ENCODE measurements at regions not wholly inside any gene's neighbourhood (a gene's known extent, or its start where the extent isn't known, plus 50 kb on each side); places are given as distances from the start of the nearest gene placed in this dataset.

DNA sequence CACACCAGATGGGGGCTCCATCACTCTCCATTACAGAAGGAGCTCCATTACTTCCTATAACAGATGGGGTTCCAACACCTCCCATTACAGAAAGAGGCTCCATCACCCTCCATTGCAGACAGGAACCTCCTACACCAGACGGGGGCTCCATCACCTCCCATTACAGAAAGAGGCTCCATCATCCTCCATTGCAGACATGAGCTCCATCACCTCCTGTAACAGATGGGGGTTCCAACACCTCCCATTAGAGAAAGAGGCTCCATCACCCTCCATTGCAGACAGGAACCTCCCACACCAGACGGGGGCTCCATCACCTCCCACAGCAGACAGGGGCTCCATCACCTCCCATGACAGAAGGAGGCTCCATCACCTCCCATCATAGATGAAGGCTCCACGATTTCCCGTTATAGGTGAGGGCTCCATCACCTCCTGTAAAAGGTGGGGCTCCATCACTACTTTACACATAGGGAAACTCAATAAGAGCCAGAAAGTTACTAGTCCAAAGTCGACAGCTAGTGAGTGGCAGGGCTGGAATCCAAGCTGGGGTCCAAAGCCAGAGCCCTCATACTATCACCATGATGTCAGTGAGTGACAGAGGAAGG is 224.8 kb downstream of the RBFOX3 start:
- no peak overlapping the region for H2BK12ac ChIP-seq (ENCODE audit: insufficient read length, low read depth, low read length)
- no peak overlapping the region for H3K4me2 ChIP-seq (ENCODE audit: insufficient read depth, insufficient read length, low read length)
- H3K79me2 ChIP-seq (ENCODE audit: insufficient read depth, low read length) = peaks cover 2% of the 10 kb centered on the region; the same call in 1 of the 2 replicates
- H3K18ac ChIP-seq (ENCODE audit: insufficient read length, low read depth, low read length) = no peak overlapping the region
- H3K9me3 ChIP-seq (ENCODE audit: control insufficient read depth, low read depth, low read length) = no peaks in the 10 kb centered on the region
- H2AFZ ChIP-seq (ENCODE audit: low read length) = no peak overlapping the region
- peaks cover 4% of the 10 kb centered on the region; the same call in 1 of the 2 replicates for H3K4me1 ChIP-seq (ENCODE audit: insufficient read depth, low read length)
- no peak overlapping the region for H3K14ac ChIP-seq (ENCODE audit: insufficient read depth, low read length)
- no peak overlapping the region for H4K91ac ChIP-seq (ENCODE audit: insufficient read length, low read depth, low read length)
- peaks cover 4% of the 10 kb centered on the region for H4K20me1 ChIP-seq (ENCODE audit: control insufficient read depth, insufficient read depth, insufficient read length)
- no peak overlapping the region for H4K5ac ChIP-seq (ENCODE audit: insufficient read length, low read depth, low read length)
- Mint-ChIP-seq H3K4me3 (no peak overlapping the region), H3K4me1 (no peaks in the 10 kb centered on the region), H3K9me3 (no peaks in the 10 kb centered on the region), H3K36me3 (ENCODE audit: insufficient read depth in 1 of 3, low read depth in 3 of 3) (no peaks in the 10 kb centered on the region), H3K27ac (no peak overlapping the region), H3K27me3 (ENCODE audit: low read depth) (peaks cover 27% of the 10 kb centered on the region)
- H2AK5ac ChIP-seq (ENCODE audit: insufficient read length, low read length) = no peak overlapping the region
- H3K56ac ChIP-seq (ENCODE audit: insufficient read length, low read depth, low read length) = no peak overlapping the region
- H3K23ac ChIP-seq (ENCODE audit: insufficient read length, low read depth, low read length) = no peak overlapping the region
- TF ChIP-seq, protein P1, sequence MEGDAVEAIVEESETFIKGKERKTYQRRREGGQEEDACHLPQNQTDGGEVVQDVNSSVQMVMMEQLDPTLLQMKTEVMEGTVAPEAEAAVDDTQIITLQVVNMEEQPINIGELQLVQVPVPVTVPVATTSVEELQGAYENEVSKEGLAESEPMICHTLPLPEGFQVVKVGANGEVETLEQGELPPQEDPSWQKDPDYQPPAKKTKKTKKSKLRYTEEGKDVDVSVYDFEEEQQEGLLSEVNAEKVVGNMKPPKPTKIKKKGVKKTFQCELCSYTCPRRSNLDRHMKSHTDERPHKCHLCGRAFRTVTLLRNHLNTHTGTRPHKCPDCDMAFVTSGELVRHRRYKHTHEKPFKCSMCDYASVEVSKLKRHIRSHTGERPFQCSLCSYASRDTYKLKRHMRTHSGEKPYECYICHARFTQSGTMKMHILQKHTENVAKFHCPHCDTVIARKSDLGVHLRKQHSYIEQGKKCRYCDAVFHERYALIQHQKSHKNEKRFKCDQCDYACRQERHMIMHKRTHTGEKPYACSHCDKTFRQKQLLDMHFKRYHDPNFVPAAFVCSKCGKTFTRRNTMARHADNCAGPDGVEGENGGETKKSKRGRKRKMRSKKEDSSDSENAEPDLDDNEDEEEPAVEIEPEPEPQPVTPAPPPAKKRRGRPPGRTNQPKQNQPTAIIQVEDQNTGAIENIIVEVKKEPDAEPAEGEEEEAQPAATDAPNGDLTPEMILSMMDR (conservative IDR thresholded peaks at IDR 0.05) = no peak
- H2BK20ac ChIP-seq (ENCODE audit: low read depth, low read length, poor library complexity, severe bottlenecking) = no peak overlapping the region
- no CpG with 5 or more reads among the region's 5 CpGs for WGBS (ENCODE audit: extremely low coverage, insufficient read length, low lambda C conversion rate)
- no peak overlapping the region for H2BK15ac ChIP-seq (ENCODE audit: low read depth, low read length)
- H2BK5ac ChIP-seq (ENCODE audit: insufficient read length, low read length) = no peak overlapping the region
- no peak overlapping the region for H3T11ph ChIP-seq (ENCODE audit: low read length)
- DNase-seq = no peak
- H4K8ac ChIP-seq (replicated peaks; ENCODE audit: insufficient read length, low read depth, low read length) = no peak overlapping the region
- no peaks in the 10 kb centered on the region for H3K27me3 ChIP-seq (ENCODE audit: insufficient read depth, low read length)
- H3K9ac ChIP-seq (ENCODE audit: extremely low read depth, insufficient read length, low read length) = no peak overlapping the region
- H3K79me1 ChIP-seq (ENCODE audit: insufficient read depth, low read depth, low read length, poor library complexity, severe bottlenecking) = no peaks in the 10 kb centered on the region
- H2BK120ac ChIP-seq (ENCODE audit: low read depth, low read length, poor library complexity, severe bottlenecking) = no peak overlapping the region
- H3K27ac ChIP-seq (ENCODE audit: insufficient read length, low read depth, low read length) = no peak overlapping the region
- no peak overlapping the region for H3K4ac ChIP-seq (ENCODE audit: low read depth, low read length)
- peaks cover 4% of the 10 kb centered on the region for H3K23me2 ChIP-seq (ENCODE audit: insufficient read length, low read depth, low read length, poor library complexity, severe bottlenecking)

Data from H9 (cell line).